ENCODE measurements at regions not wholly inside any gene's neighbourhood (a gene's known extent, or its start where the extent isn't known, plus 50 kb on each side); places are given as distances from the start of the nearest gene placed in this dataset.

GRCh38 chr12:97938031-97938430 is 475.4 kb downstream of the RMST start:
- no peak for TF ChIP-seq CTCF (IDR thresholded peaks at IDR 0.05; ENCODE audit: extremely low read depth, insufficient read depth, missing control alignments)
- DNase-seq (ENCODE audit: low spot score): no peak
- in situ Hi-C loops (cut with MboI; ENCODE audit: low pct_unique_long_range_greater_than_20kb, low sequenced_read_pairs, unreplicated experiment): no loop called here

GRCh38 chr12:97939156-97939555 is 476.6 kb downstream of the RMST start:
- no peak for DNase-seq (ENCODE audit: low spot score)
- no peak for TF ChIP-seq CTCF (IDR thresholded peaks at IDR 0.05; ENCODE audit: extremely low read depth, insufficient read depth, missing control alignments)
- in situ Hi-C loops (cut with MboI; ENCODE audit: low pct_unique_long_range_greater_than_20kb, low sequenced_read_pairs, unreplicated experiment): no loop called here

GRCh38 chr12:97940105-97940504 is 477.5 kb downstream of the RMST start:
- no peak for DNase-seq (ENCODE audit: low spot score)
- no peak for TF ChIP-seq CTCF (IDR thresholded peaks at IDR 0.05; ENCODE audit: extremely low read depth, insufficient read depth, missing control alignments)
- in situ Hi-C loops (cut with MboI; ENCODE audit: low pct_unique_long_range_greater_than_20kb, low sequenced_read_pairs, unreplicated experiment): no loop called here

- no peak for DNase-seq (ENCODE audit: low spot score)
- no peak for TF ChIP-seq CTCF (IDR thresholded peaks at IDR 0.05; ENCODE audit: extremely low read depth, insufficient read depth, missing control alignments)
- in situ Hi-C loops (cut with MboI; ENCODE audit: low pct_unique_long_range_greater_than_20kb, low sequenced_read_pairs, unreplicated experiment): no loop called here
Observed at GRCh38 chr12:97940629-97941028, 478.0 kb downstream of the RMST start.

- no peak for DNase-seq (ENCODE audit: low spot score)
- in situ Hi-C loops (cut with MboI; ENCODE audit: low pct_unique_long_range_greater_than_20kb, low sequenced_read_pairs, unreplicated experiment): no loop called here
- TF ChIP-seq CTCF (IDR thresholded peaks at IDR 0.05; ENCODE audit: extremely low read depth, insufficient read depth, missing control alignments): no peak
Observed at GRCh38 chr12:97941686-97942354, 479.2 kb downstream of the RMST start.

GRCh38 chr12:97943359-97943758 is 480.8 kb downstream of the RMST start:
- TF ChIP-seq CTCF (IDR thresholded peaks at IDR 0.05; ENCODE audit: extremely low read depth, insufficient read depth, missing control alignments): no peak
- in situ Hi-C loops (cut with MboI; ENCODE audit: low pct_unique_long_range_greater_than_20kb, low sequenced_read_pairs, unreplicated experiment): no loop called here
- DNase-seq (ENCODE audit: low spot score): no peak

Measured in GM13977 (cell line).